ENCODE measurements at regions not wholly inside any gene's neighbourhood (a gene's known extent, or its start where the extent isn't known, plus 50 kb on each side); places are given as distances from the start of the nearest gene placed in this dataset.

DNA sequence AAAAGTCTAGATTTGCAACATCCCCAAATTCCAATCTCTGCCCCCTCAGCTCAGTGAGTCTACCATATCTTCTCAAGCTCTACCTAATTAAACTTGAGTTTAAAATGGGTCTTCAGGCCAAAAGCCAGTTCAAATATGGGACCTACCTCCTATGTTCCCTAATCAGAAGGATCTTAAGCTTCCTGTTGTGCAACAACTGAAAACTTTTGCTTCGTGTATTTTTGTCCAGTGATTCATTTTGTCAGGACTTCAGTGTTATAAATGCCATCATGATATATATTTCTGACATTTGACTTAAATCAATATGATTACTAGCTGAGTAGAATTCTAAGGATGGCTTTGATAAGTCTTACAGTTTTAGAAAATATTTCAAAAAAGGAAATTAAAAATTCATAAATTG is 622.6 kb upstream of the PTCHD4 start:
- DNase-seq (ENCODE audit: extremely low spot score, unreplicated experiment): no peak
- H3K4me3 Mint-ChIP-seq (ENCODE audit: unreplicated experiment): no peak overlapping the region
- H3K4me1 Mint-ChIP-seq (ENCODE audit: unreplicated experiment): peaks cover 26% of the 10 kb centered on the region
- H3K9me3 Mint-ChIP-seq (ENCODE audit: unreplicated experiment): peaks cover 20% of the 10 kb centered on the region
- no peaks in the 10 kb centered on the region for H3K27me3 Mint-ChIP-seq (ENCODE audit: unreplicated experiment)
- TF ChIP-seq, protein P1, sequence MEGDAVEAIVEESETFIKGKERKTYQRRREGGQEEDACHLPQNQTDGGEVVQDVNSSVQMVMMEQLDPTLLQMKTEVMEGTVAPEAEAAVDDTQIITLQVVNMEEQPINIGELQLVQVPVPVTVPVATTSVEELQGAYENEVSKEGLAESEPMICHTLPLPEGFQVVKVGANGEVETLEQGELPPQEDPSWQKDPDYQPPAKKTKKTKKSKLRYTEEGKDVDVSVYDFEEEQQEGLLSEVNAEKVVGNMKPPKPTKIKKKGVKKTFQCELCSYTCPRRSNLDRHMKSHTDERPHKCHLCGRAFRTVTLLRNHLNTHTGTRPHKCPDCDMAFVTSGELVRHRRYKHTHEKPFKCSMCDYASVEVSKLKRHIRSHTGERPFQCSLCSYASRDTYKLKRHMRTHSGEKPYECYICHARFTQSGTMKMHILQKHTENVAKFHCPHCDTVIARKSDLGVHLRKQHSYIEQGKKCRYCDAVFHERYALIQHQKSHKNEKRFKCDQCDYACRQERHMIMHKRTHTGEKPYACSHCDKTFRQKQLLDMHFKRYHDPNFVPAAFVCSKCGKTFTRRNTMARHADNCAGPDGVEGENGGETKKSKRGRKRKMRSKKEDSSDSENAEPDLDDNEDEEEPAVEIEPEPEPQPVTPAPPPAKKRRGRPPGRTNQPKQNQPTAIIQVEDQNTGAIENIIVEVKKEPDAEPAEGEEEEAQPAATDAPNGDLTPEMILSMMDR (IDR thresholded peaks at IDR 0.05): no peak
- no peak overlapping the region for H3K27ac Mint-ChIP-seq (ENCODE audit: unreplicated experiment)
- H3K36me3 Mint-ChIP-seq (ENCODE audit: unreplicated experiment): peaks cover 8% of the 10 kb centered on the region

DNA sequence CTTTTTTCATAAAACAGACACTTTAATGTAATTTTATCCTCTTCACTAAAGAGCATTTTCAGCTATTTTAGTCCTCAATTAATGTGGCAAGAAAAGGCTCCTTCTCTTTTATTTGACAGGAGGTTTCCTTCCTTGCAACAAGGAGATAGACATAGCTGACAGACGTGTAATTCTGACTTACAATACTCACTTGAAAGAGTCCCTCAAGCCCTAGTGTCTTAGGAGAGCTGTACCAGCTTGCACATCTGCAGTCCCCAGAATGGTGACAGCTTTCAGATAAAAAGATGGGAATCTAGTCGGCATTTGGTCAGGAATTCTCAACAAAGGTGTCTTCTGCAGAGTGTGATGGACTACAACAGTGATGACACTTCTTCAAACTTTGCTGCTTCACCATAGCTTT is 603.7 kb upstream of the PTCHD4 start:
- Mint-ChIP-seq H3K36me3 (ENCODE audit: unreplicated experiment) (no peaks in the 10 kb centered on the region), H3K27ac (ENCODE audit: unreplicated experiment) (no peak overlapping the region), H3K9me3 (ENCODE audit: unreplicated experiment) (peaks cover 4% of the 10 kb centered on the region), H3K4me1 (ENCODE audit: unreplicated experiment) (no peaks in the 10 kb centered on the region), H3K4me3 (ENCODE audit: unreplicated experiment) (no peak overlapping the region), H3K27me3 (ENCODE audit: unreplicated experiment) (peaks cover 10% of the 10 kb centered on the region)
- DNase-seq (ENCODE audit: extremely low spot score, unreplicated experiment): no peak
- TF ChIP-seq, protein P1 (IDR thresholded peaks at IDR 0.05): no peak

DNA sequence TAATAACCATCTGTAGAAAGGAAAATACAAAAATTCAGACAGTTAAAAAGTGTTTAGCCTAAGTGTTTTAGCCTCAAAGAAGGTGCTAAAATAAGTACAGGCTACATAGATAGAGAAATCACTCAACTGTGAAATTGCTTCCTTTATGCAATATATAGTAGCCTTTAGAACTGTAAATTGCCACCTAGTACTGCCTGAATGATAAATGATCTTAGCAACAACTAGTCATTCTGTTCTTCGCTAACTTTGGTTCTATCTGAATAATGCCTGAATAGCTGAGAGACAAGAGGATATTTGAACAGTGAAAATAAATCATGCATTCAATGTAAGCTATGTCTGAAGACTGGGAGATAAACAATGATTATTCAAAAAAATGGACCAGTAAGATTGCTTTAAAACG is 603.3 kb upstream of the PTCHD4 start:
- DNase-seq (ENCODE audit: extremely low spot score, unreplicated experiment): no peak
- H3K36me3 Mint-ChIP-seq (ENCODE audit: unreplicated experiment): no peaks in the 10 kb centered on the region
- TF ChIP-seq, protein P1 (IDR thresholded peaks at IDR 0.05): no peak
- H3K27me3 Mint-ChIP-seq (ENCODE audit: unreplicated experiment): peaks cover 11% of the 10 kb centered on the region
- H3K27ac Mint-ChIP-seq (ENCODE audit: unreplicated experiment): no peak overlapping the region
- H3K4me3 Mint-ChIP-seq (ENCODE audit: unreplicated experiment): no peak overlapping the region
- H3K9me3 Mint-ChIP-seq (ENCODE audit: unreplicated experiment): no peaks in the 10 kb centered on the region
- no peaks in the 10 kb centered on the region for H3K4me1 Mint-ChIP-seq (ENCODE audit: unreplicated experiment)

DNA sequence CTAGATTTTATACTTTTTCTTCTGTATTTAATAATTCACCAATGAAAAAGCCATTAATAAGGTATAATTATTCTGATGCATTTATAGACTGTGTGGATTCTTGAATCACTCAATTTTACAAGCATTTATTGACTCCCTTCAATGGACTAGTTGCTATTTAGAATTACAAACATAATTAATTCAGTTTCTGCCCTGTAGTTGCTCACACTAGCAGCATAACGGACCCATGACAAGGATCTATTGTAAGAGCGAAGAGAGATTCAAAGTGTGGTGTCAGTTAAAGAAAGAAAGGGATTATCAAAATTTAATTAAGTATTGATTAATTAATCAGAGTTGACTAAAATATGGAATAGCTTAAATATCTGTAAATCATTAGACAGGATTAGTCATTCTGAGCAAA is 602.6 kb upstream of the PTCHD4 start:
- peaks cover 11% of the 10 kb centered on the region for H3K27me3 Mint-ChIP-seq (ENCODE audit: unreplicated experiment)
- no peaks in the 10 kb centered on the region for H3K36me3 Mint-ChIP-seq (ENCODE audit: unreplicated experiment)
- no peaks in the 10 kb centered on the region for H3K9me3 Mint-ChIP-seq (ENCODE audit: unreplicated experiment)
- no peaks in the 10 kb centered on the region for H3K4me1 Mint-ChIP-seq (ENCODE audit: unreplicated experiment)
- DNase-seq (ENCODE audit: extremely low spot score, unreplicated experiment): no peak
- no peak overlapping the region for H3K27ac Mint-ChIP-seq (ENCODE audit: unreplicated experiment)
- TF ChIP-seq, protein P1 (IDR thresholded peaks at IDR 0.05): no peak
- no peak overlapping the region for H3K4me3 Mint-ChIP-seq (ENCODE audit: unreplicated experiment)

DNA sequence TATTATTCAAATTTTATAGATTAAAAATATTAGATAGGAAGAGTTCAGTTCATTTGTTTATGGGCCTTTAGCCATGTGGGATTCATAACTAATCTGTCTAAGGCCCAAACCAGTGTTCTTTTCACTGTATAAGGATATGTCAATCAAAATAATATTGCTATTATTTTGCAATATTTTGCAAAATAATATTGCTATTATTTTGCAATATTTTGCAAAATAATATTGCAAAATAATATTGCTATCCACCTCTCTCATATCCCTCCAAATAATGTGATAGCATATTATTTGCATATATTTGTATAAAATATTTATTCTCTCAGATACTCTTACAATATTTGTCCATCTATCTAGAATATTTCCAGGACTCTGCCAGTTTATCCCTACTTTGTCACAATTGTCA is 595.3 kb upstream of the PTCHD4 start:
- Mint-ChIP-seq H3K36me3 (ENCODE audit: unreplicated experiment) (no peaks in the 10 kb centered on the region), H3K4me1 (ENCODE audit: unreplicated experiment) (no peaks in the 10 kb centered on the region), H3K4me3 (ENCODE audit: unreplicated experiment) (no peak overlapping the region), H3K9me3 (ENCODE audit: unreplicated experiment) (no peaks in the 10 kb centered on the region), H3K27me3 (ENCODE audit: unreplicated experiment) (peaks cover 6% of the 10 kb centered on the region), H3K27ac (ENCODE audit: unreplicated experiment) (no peak overlapping the region)
- DNase-seq (ENCODE audit: extremely low spot score, unreplicated experiment): no peak
- TF ChIP-seq, protein P1 (IDR thresholded peaks at IDR 0.05): no peak
